ENCODE measurements at regions not wholly inside any gene's neighbourhood (a gene's known extent, or its start where the extent isn't known, plus 50 kb on each side); places are given as distances from the start of the nearest gene placed in this dataset.

GRCh38 chr2:2826621-2827020 lies 495.5 kb upstream of the MYT1L start:
- Mint-ChIP-seq H3K4me3 (no peak overlapping the region), H3K27ac (no peak overlapping the region), H3K27me3 (ENCODE audit: insufficient read depth, low read depth) (peaks cover 11% of the 10 kb centered on the region), H3K9me3 (peaks cover 6% of the 10 kb centered on the region), H3K36me3 (no peaks in the 10 kb centered on the region), H3K4me1 (peaks cover 19% of the 10 kb centered on the region)
- Histone ChIP-seq H4K20me1 (ENCODE audit: low read depth) (no peaks in the 10 kb centered on the region), H3K4me3 (no peak overlapping the region), H3F3A (ENCODE audit: low read depth) (no peaks in the 10 kb centered on the region), H3K9me3 (ENCODE audit: low read depth) (no peaks in the 10 kb centered on the region), H3K4me1 (peaks cover 5% of the 10 kb centered on the region), H3K9ac (no peak overlapping the region), H3K79me2 (ENCODE audit: low read depth) (no peaks in the 10 kb centered on the region), H3K27ac (no peak overlapping the region), H3K27me3 (no peaks in the 10 kb centered on the region), H3K4me2 (no peak overlapping the region), H2AFZ (replicated peaks) (no peak overlapping the region), H3K36me3 (peaks cover 2% of the 10 kb centered on the region)
- no peak for TF ChIP-seq EZH2phosphoT487 (IDR thresholded peaks at IDR 0.05)
- TF ChIP-seq EZH2 (IDR thresholded peaks at IDR 0.05), result no peak
- no peak for TF ChIP-seq CTCF (IDR thresholded peaks at IDR 0.05)
- no peak for DNase-seq (ENCODE audit: low spot score)

- Mint-ChIP-seq H3K9me3 (peaks cover 10% of the 10 kb centered on the region), H3K27ac (no peak overlapping the region), H3K4me3 (no peak overlapping the region), H3K27me3 (ENCODE audit: insufficient read depth, low read depth) (peaks cover 9% of the 10 kb centered on the region), H3K4me1 (peaks cover 14% of the 10 kb centered on the region), H3K36me3 (no peaks in the 10 kb centered on the region)
- Histone ChIP-seq H3K4me1 (peaks cover under 1% of the 10 kb centered on the region), H3F3A (ENCODE audit: low read depth) (no peaks in the 10 kb centered on the region), H3K27ac (no peak overlapping the region), H3K79me2 (ENCODE audit: low read depth) (no peaks in the 10 kb centered on the region), H2AFZ (replicated peaks) (no peak overlapping the region), H3K4me2 (no peak overlapping the region), H3K9ac (no peak overlapping the region), H3K4me3 (no peak overlapping the region), H3K9me3 (ENCODE audit: low read depth) (peaks cover 3% of the 10 kb centered on the region), H3K36me3 (peaks cover 6% of the 10 kb centered on the region), H4K20me1 (ENCODE audit: low read depth) (no peaks in the 10 kb centered on the region), H3K27me3 (no peaks in the 10 kb centered on the region)
- DNase-seq (ENCODE audit: low spot score), result no peak
- TF ChIP-seq EZH2 (IDR thresholded peaks at IDR 0.05) (no peak), EZH2phosphoT487 (IDR thresholded peaks at IDR 0.05) (no peak), CTCF (IDR thresholded peaks at IDR 0.05) (no peak)
These were observed 495.1 kb upstream of the MYT1L start for GRCh38 chr2:2826209-2826551.

DNA sequence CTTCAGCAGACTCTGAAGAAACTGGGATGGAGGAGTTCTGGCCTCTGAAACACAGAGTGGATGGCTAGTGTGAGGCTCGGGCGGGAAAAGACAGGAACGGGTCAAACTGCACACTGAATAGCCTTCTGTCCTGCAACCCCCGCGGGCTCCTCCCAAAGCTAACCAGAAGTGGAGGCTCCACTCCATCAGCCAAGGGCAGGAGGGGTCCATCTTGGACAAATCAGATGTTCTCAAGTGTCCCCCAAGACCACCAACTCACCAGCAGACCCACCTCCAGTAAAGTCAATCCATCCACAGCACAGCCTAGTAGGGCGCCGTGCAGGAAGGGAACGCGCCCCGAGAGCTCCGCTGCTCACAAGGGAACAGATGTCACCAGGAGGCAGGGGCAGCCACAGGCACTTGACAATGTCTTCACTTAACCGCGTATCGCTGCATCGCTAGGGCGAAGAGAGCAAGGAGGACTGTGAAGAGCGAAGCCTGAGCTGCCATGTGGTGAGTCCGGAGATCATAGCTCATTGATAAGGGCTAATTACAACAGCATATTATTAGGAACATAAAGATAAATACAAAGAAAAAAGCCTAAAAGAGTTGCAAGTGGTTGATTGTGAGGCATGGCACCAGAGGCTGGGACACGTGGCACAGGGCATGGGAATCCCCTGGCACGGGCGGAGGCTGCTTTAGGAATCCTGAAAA lies 494.6 kb upstream of the MYT1L start:
- H2AFZ ChIP-seq (replicated peaks), result no peak overlapping the region
- H3K4me3 ChIP-seq, result no peak overlapping the region
- Mint-ChIP-seq H3K27me3 (ENCODE audit: insufficient read depth, low read depth) (peaks cover 7% of the 10 kb centered on the region), H3K4me1 (peaks cover 14% of the 10 kb centered on the region), H3K27ac (no peak overlapping the region), H3K36me3 (no peaks in the 10 kb centered on the region), H3K4me3 (no peak overlapping the region), H3K9me3 (peaks cover 10% of the 10 kb centered on the region)
- H3F3A ChIP-seq (ENCODE audit: low read depth), result no peaks in the 10 kb centered on the region
- H3K4me1 ChIP-seq, result no peaks in the 10 kb centered on the region
- H3K9ac ChIP-seq, result no peak overlapping the region
- no peak for DNase-seq (ENCODE audit: low spot score)
- H4K20me1 ChIP-seq (ENCODE audit: low read depth), result no peaks in the 10 kb centered on the region
- H3K9me3 ChIP-seq (ENCODE audit: low read depth), result peaks cover 5% of the 10 kb centered on the region
- no peak for TF ChIP-seq EZH2 (IDR thresholded peaks at IDR 0.05)
- no peak for TF ChIP-seq EZH2phosphoT487 (IDR thresholded peaks at IDR 0.05)
- no peak overlapping the region for H3K27ac ChIP-seq
- peaks cover 6% of the 10 kb centered on the region for H3K36me3 ChIP-seq
- H3K79me2 ChIP-seq (ENCODE audit: low read depth), result no peaks in the 10 kb centered on the region
- no peaks in the 10 kb centered on the region for H3K27me3 ChIP-seq
- H3K4me2 ChIP-seq, result no peak overlapping the region

- H3K27me3 Mint-ChIP-seq (ENCODE audit: insufficient read depth, low read depth), result peaks cover 11% of the 10 kb centered on the region
- H4K20me1 ChIP-seq (ENCODE audit: low read depth), result no peaks in the 10 kb centered on the region
- H3K36me3 Mint-ChIP-seq, result no peaks in the 10 kb centered on the region
- H3K36me3 ChIP-seq, result peaks cover 6% of the 10 kb centered on the region
- no peak overlapping the region for H3K27ac ChIP-seq
- H3K9me3 Mint-ChIP-seq, result peaks cover 13% of the 10 kb centered on the region
- H3K9me3 ChIP-seq (ENCODE audit: low read depth), result peaks cover 5% of the 10 kb centered on the region
- no peak overlapping the region for H3K4me3 Mint-ChIP-seq
- H3K4me1 ChIP-seq, result no peaks in the 10 kb centered on the region
- no peak overlapping the region for H3K4me2 ChIP-seq
- no peaks in the 10 kb centered on the region for H3K79me2 ChIP-seq (ENCODE audit: low read depth)
- no peaks in the 10 kb centered on the region for H3F3A ChIP-seq (ENCODE audit: low read depth)
- peaks cover 14% of the 10 kb centered on the region for H3K4me1 Mint-ChIP-seq
- peak overlapping the region; percentile 79 for H3K27ac Mint-ChIP-seq
- no peak overlapping the region for H3K9ac ChIP-seq
- DNase-seq (ENCODE audit: low spot score), result no peak
- H3K27me3 ChIP-seq, result no peaks in the 10 kb centered on the region
- no peak overlapping the region for H3K4me3 ChIP-seq
- no peak overlapping the region for H2AFZ ChIP-seq (replicated peaks)
- no peak for TF ChIP-seq CTCF (IDR thresholded peaks at IDR 0.05)
- no peak for TF ChIP-seq EZH2phosphoT487 (IDR thresholded peaks at IDR 0.05)
- no peak for TF ChIP-seq EZH2 (IDR thresholded peaks at IDR 0.05)
These were observed 494.0 kb upstream of the MYT1L start for GRCh38 chr2:2825062-2825461.
